HS-5 (cell line): ENCODE measurements at regions not wholly inside any gene's neighbourhood (a gene's known extent, or its start where the extent isn't known, plus 50 kb on each side); places are given as distances from the start of the nearest gene placed in this dataset.
"Not testable (repeated sequence)": the region's sequence is repeated elsewhere in the genome, so short reads cannot be mapped to it uniquely, and the experiment has no call there.

Source experiments
- DNase-seq: peaks from one replicate; pipeline ENCODE4 v3.0.0-alpha.2; 2012; ENCODE audit warnings: low read depth

- not testable (repeated sequence) for DNase-seq
These were observed 1246.0 kb upstream of the PABPC4L start for GRCh38 chr4:135447598-135447997.

GRCh38 chr4:135434936-135435335, 1233.3 kb upstream of the PABPC4L start:
- DNase-seq: no peak

- DNase-seq: no peak
These were observed 1227.9 kb upstream of the PABPC4L start for GRCh38 chr4:135429528-135429927.

GRCh38 chr4:135418353-135418752, 1216.8 kb upstream of the PABPC4L start:
- DNase-seq: peak; percentile 3

GRCh38 chr4:135412213-135412612, 1210.6 kb upstream of the PABPC4L start:
- no peak for DNase-seq

GRCh38 chr4:135411251-135411650, 1209.7 kb upstream of the PABPC4L start:
- no peak for DNase-seq

- not testable (repeated sequence) for DNase-seq
These were observed 1207.7 kb upstream of the PABPC4L start for GRCh38 chr4:135409261-135409660.

- no peak for DNase-seq
These were observed 1206.5 kb upstream of the PABPC4L start for GRCh38 chr4:135408109-135408508.

- DNase-seq: not testable (repeated sequence)
These were observed 1205.0 kb upstream of the PABPC4L start for GRCh38 chr4:135406597-135406996.

- no peak for DNase-seq
These were observed 1184.4 kb upstream of the PABPC4L start for GRCh38 chr4:135385830-135386581.

- no peak for DNase-seq
These were observed 1182.0 kb upstream of the PABPC4L start for GRCh38 chr4:135383356-135384288.

GRCh38 chr4:135382280-135382959, 1180.8 kb upstream of the PABPC4L start:
- DNase-seq: no peak

- no peak for DNase-seq
These were observed 1170.5 kb upstream of the PABPC4L start for GRCh38 chr4:135372131-135372530.

- DNase-seq: no peak
These were observed 1169.5 kb upstream of the PABPC4L start for GRCh38 chr4:135371137-135371536.

GRCh38 chr4:135368831-135369230, 1167.2 kb upstream of the PABPC4L start:
- DNase-seq: no peak

GRCh38 chr4:135365065-135365464, 1163.5 kb upstream of the PABPC4L start:
- DNase-seq: peak; percentile 44

GRCh38 chr4:135359128-135359527, 1157.5 kb upstream of the PABPC4L start:
- DNase-seq: no peak

GRCh38 chr4:135357091-135357490, 1155.5 kb upstream of the PABPC4L start:
- DNase-seq: no peak

- no peak for DNase-seq
These were observed 1153.3 kb upstream of the PABPC4L start for GRCh38 chr4:135354876-135355275.

- no peak for DNase-seq
These were observed 1151.4 kb upstream of the PABPC4L start for GRCh38 chr4:135353008-135353407.

GRCh38 chr4:135344492-135344891, 1142.9 kb upstream of the PABPC4L start:
- no peak for DNase-seq

- no peak for DNase-seq
These were observed 1136.6 kb upstream of the PABPC4L start for GRCh38 chr4:135338181-135338580.
